Mesothelial cell of epicardium (in vitro differentiated cells): ENCODE measurements at regions not wholly inside any gene's neighbourhood (a gene's known extent, or its start where the extent isn't known, plus 50 kb on each side); places are given as distances from the start of the nearest gene placed in this dataset.

ENCODE experiments used
- DNase-seq, 2 experiments: peaks; one replicate each; pipeline ENCODE4 v3.0.0; 2021; ENCODE audit warnings: low spot score in 2 of 2; ENCODE audit not compliant: unreplicated experiment in 2 of 2
- H3K27ac Mint-ChIP-seq: 2 replicates; pipeline ENCODE4 v1.8.0; 2021; ENCODE audit warnings: mixed read lengths
- H3K27me3 Mint-ChIP-seq: 2 replicates; pipeline ENCODE4 v1.8.0; 2021; ENCODE audit warnings: low read depth, mixed read lengths
- H3K36me3 Mint-ChIP-seq: 2 replicates; pipeline ENCODE4 v1.8.0; 2021; ENCODE audit warnings: mixed read lengths
- H3K4me1 Mint-ChIP-seq: 2 replicates; pipeline ENCODE4 v1.8.0; 2021; ENCODE audit warnings: mixed read lengths
- H3K4me3 Mint-ChIP-seq: 2 replicates; pipeline ENCODE4 v1.8.0; 2021; ENCODE audit warnings: mild to moderate bottlenecking, moderate library complexity, mixed read lengths
- H3K9me3 Mint-ChIP-seq: 2 replicates; pipeline ENCODE4 v1.8.0; 2021; ENCODE audit warnings: mixed read lengths
- TF ChIP-seq, protein P1 (sequence below): fragments of 200-600 bp; sonication (generic); IDR thresholded peaks from one replicate; pipeline ENCODE4 v1.5.0; 2021; ENCODE audit warnings: antibody characterized with exemption; ENCODE audit not compliant: unreplicated experiment

DNA sequence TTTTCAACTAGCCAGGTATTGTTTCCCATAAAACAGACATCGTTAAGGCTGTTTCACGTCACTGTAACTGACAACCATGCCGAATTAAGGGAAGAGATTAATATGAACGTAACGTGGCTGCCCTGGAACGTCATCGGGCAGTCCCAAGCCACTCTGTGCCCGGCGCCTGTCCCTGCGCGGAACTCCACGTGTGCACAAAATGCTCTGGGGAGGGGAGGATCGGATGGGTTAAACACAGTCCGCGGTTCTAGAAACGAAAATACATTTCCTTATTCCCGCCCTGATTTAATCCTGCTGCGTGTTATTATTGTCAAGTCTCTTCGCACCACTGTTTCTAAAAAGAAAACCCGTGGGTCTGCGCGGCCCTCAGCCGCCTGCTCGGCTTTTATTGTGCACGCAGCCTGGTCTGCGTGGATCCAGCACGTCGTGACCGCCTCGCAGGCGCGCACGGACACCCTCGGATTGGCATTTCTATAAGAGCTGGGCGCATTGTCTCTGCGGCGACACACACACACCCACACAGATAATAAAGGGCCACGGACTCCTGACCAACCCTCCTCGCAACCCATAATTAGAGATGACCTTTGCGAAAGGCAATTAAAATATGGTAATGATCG lies 69.6 kb upstream of the BCOR start:
- Mint-ChIP-seq H3K27ac (peak overlapping the region; percentile 95), H3K27me3 (peaks cover 24% of the 10 kb centered on the region), H3K9me3 (peaks cover 11% of the 10 kb centered on the region), H3K4me3 (peak overlapping the region; percentile 69), H3K4me1 (peaks cover 50% of the 10 kb centered on the region), H3K36me3 (no peaks in the 10 kb centered on the region)
- TF ChIP-seq, protein P1, sequence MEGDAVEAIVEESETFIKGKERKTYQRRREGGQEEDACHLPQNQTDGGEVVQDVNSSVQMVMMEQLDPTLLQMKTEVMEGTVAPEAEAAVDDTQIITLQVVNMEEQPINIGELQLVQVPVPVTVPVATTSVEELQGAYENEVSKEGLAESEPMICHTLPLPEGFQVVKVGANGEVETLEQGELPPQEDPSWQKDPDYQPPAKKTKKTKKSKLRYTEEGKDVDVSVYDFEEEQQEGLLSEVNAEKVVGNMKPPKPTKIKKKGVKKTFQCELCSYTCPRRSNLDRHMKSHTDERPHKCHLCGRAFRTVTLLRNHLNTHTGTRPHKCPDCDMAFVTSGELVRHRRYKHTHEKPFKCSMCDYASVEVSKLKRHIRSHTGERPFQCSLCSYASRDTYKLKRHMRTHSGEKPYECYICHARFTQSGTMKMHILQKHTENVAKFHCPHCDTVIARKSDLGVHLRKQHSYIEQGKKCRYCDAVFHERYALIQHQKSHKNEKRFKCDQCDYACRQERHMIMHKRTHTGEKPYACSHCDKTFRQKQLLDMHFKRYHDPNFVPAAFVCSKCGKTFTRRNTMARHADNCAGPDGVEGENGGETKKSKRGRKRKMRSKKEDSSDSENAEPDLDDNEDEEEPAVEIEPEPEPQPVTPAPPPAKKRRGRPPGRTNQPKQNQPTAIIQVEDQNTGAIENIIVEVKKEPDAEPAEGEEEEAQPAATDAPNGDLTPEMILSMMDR, result no peak
- DNase-seq, result no peak

DNA sequence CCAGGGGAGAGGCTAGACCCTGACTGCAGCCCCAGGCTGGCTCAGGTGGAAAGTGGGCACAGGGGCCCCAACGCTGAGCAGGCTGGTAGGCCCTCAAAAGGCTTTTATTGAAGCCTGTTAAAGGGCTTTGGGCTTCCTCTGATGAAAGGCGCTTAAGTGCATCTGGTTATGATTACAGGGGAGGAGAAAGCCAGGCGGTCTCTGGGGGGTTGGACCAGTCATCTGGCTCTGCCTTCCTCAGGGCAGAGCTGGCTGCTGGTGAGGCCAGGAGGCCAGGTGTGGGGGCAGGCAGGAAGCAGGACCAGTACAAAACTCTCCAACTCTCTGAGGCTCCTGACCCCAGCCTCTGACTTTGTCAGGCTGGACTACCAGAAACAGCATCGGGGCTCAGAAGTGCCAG lies 68.8 kb upstream of the BCOR start:
- H3K4me1 Mint-ChIP-seq, result peaks cover 48% of the 10 kb centered on the region
- no peak overlapping the region for H3K27ac Mint-ChIP-seq
- peaks cover 30% of the 10 kb centered on the region for H3K27me3 Mint-ChIP-seq
- DNase-seq, result no peak
- no peaks in the 10 kb centered on the region for H3K36me3 Mint-ChIP-seq
- peak overlapping the region; percentile 26 for H3K4me3 Mint-ChIP-seq
- TF ChIP-seq, protein P1, result no peak
- H3K9me3 Mint-ChIP-seq, result peaks cover 11% of the 10 kb centered on the region

DNA sequence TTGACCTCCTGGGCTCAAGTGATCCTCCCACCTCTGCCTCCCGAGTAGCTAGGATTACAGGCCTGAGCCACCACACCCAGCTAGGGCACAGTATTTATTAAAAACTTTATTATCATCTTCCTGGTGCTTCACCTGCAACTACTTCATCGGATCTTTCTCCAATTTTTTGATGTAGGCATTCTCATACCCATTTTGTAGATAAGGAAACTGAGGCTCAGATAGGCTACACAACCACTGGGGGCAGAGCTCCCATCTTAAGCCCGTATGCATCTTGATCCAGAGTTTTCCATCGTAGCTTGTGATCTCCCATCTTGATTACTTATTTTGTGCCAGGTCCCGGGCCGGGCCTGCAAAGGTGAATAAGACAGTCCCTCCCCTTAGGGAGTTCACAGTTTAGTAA lies 68.1 kb upstream of the BCOR start:
- peaks cover 41% of the 10 kb centered on the region for H3K4me1 Mint-ChIP-seq
- H3K27me3 Mint-ChIP-seq, result peaks cover 30% of the 10 kb centered on the region
- H3K4me3 Mint-ChIP-seq, result no peak overlapping the region
- TF ChIP-seq, protein P1, result no peak
- H3K27ac Mint-ChIP-seq, result no peak overlapping the region
- peaks cover 11% of the 10 kb centered on the region for H3K9me3 Mint-ChIP-seq
- no peaks in the 10 kb centered on the region for H3K36me3 Mint-ChIP-seq
- no peak for DNase-seq

DNA sequence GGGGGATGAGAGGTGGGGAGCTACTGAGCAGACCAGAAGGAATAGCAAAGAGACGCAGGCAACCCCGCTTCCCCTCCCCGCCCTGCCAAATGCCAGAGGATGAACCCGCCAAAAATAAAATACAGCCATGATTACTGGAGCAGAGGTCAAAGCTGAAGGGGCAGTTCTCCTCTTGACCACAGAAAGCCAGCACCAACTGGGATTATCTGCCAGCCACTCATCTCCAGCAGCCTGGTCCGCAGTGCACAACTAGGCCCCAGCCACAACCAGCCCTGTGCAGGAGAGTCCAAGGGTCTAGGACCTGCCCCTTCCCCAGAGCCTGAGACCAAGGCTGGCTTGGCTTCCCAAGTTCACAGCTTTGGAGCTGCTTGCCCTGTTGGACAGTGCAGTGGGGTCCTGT lies 67.4 kb upstream of the BCOR start:
- H3K4me1 Mint-ChIP-seq, result peaks cover 37% of the 10 kb centered on the region
- H3K4me3 Mint-ChIP-seq, result no peak overlapping the region
- no peak overlapping the region for H3K27ac Mint-ChIP-seq
- TF ChIP-seq, protein P1, result no peak
- DNase-seq, result no peak
- peaks cover 30% of the 10 kb centered on the region for H3K27me3 Mint-ChIP-seq
- no peaks in the 10 kb centered on the region for H3K36me3 Mint-ChIP-seq
- H3K9me3 Mint-ChIP-seq, result peaks cover 11% of the 10 kb centered on the region

DNA sequence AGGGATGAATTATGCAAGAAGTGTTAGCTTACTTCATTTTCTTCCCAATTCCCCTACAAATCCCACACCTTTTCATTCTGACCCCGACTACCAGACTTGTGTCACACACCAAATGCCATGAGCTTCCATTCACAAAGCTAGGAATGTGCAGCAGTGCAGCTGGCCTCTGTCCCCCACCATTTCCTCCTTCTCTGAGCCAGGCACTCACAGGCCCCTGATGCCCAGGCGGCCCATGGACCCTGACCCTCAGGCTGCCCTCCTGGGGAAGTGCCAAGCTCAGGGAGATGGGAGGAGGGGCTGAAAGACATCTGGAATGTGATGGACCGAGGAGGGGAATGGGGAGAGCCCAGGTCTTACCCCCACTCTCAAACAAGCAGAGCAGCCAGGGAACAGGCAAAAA lies 67.0 kb upstream of the BCOR start:
- Mint-ChIP-seq H3K9me3 (peaks cover 11% of the 10 kb centered on the region), H3K4me3 (no peak overlapping the region), H3K27me3 (peaks cover 30% of the 10 kb centered on the region), H3K4me1 (peaks cover 37% of the 10 kb centered on the region), H3K36me3 (no peaks in the 10 kb centered on the region), H3K27ac (no peak overlapping the region)
- no peak for DNase-seq
- TF ChIP-seq, protein P1, result no peak
